ENCODE measurements at regions not wholly inside any gene's neighbourhood (a gene's known extent, or its start where the extent isn't known, plus 50 kb on each side); places are given as distances from the start of the nearest gene placed in this dataset.

GRCh38 chrX:39749728-39750127 is 348.0 kb downstream of the BCOR start:
- H2BK5ac ChIP-seq (ENCODE audit: insufficient read length, low read length): no peak overlapping the region
- no CpG with 5 or more reads among the region's 5 CpGs for WGBS (ENCODE audit: extremely low coverage, insufficient read length, low lambda C conversion rate)
- H3T11ph ChIP-seq (ENCODE audit: low read length): no peak overlapping the region
- no peak overlapping the region for H3K9ac ChIP-seq (ENCODE audit: extremely low read depth, insufficient read length, low read length)
- H2BK120ac ChIP-seq (ENCODE audit: low read depth, low read length, poor library complexity, severe bottlenecking): no peak overlapping the region
- H2BK15ac ChIP-seq (ENCODE audit: low read depth, low read length): no peak overlapping the region
- peaks cover 4 to 5% (median 5%) of the 10 kb centered on the region in 3 experiments; a peak in 5 of 7 replicates for H3K36me3 Mint-ChIP-seq (ENCODE audit: insufficient read depth in 1 of 3, low read depth in 3 of 3)
- no peak overlapping the region for H3K14ac ChIP-seq (ENCODE audit: insufficient read depth, low read length)
- H4K20me1 ChIP-seq (ENCODE audit: control insufficient read depth, insufficient read depth, insufficient read length): no peaks in the 10 kb centered on the region
- H3K27me3 Mint-ChIP-seq (ENCODE audit: low read depth): no peaks in the 10 kb centered on the region; the same call in 1 of the 2 replicates
- no peak overlapping the region for H2BK12ac ChIP-seq (ENCODE audit: insufficient read length, low read depth, low read length)
- no peak overlapping the region for H4K8ac ChIP-seq (replicated peaks; ENCODE audit: insufficient read length, low read depth, low read length)
- no peaks in the 10 kb centered on the region for H3K79me2 ChIP-seq (ENCODE audit: insufficient read depth, low read length)
- H4K5ac ChIP-seq (ENCODE audit: insufficient read length, low read depth, low read length): no peak overlapping the region
- no peak overlapping the region for H3K27ac ChIP-seq (ENCODE audit: insufficient read length, low read depth, low read length)
- TF ChIP-seq, protein P1, sequence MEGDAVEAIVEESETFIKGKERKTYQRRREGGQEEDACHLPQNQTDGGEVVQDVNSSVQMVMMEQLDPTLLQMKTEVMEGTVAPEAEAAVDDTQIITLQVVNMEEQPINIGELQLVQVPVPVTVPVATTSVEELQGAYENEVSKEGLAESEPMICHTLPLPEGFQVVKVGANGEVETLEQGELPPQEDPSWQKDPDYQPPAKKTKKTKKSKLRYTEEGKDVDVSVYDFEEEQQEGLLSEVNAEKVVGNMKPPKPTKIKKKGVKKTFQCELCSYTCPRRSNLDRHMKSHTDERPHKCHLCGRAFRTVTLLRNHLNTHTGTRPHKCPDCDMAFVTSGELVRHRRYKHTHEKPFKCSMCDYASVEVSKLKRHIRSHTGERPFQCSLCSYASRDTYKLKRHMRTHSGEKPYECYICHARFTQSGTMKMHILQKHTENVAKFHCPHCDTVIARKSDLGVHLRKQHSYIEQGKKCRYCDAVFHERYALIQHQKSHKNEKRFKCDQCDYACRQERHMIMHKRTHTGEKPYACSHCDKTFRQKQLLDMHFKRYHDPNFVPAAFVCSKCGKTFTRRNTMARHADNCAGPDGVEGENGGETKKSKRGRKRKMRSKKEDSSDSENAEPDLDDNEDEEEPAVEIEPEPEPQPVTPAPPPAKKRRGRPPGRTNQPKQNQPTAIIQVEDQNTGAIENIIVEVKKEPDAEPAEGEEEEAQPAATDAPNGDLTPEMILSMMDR (conservative IDR thresholded peaks at IDR 0.05): no peak
- no peak overlapping the region for H3K27ac Mint-ChIP-seq
- no peak overlapping the region for H3K56ac ChIP-seq (ENCODE audit: insufficient read length, low read depth, low read length)
- no peak for DNase-seq
- no peak overlapping the region for H3K4ac ChIP-seq (ENCODE audit: low read depth, low read length)
- H2AFZ ChIP-seq (ENCODE audit: low read length): no peak overlapping the region
- H4K91ac ChIP-seq (ENCODE audit: insufficient read length, low read depth, low read length): no peak overlapping the region
- peaks cover 56 to 75% of the 10 kb centered on the region in 2 experiments for H3K9me3 Mint-ChIP-seq
- no peak overlapping the region for H2AK5ac ChIP-seq (ENCODE audit: insufficient read length, low read length)
- H3K27me3 ChIP-seq (ENCODE audit: insufficient read depth, low read length): no peaks in the 10 kb centered on the region
- H3K4me3 Mint-ChIP-seq: no peak overlapping the region; a peak in 1 of 5 replicates
- H3K4me1 Mint-ChIP-seq: peaks cover 4 to 8% of the 10 kb centered on the region in 2 experiments; a peak in 3 of 4 replicates
- H3K9me3 ChIP-seq (ENCODE audit: control insufficient read depth, low read depth, low read length): no peaks in the 10 kb centered on the region
- H2BK20ac ChIP-seq (ENCODE audit: low read depth, low read length, poor library complexity, severe bottlenecking): no peak overlapping the region
- no peak overlapping the region for H3K4me2 ChIP-seq (ENCODE audit: insufficient read depth, insufficient read length, low read length)
- no peaks in the 10 kb centered on the region for H3K23me2 ChIP-seq (ENCODE audit: insufficient read length, low read depth, low read length, poor library complexity, severe bottlenecking)
- H3K23ac ChIP-seq (ENCODE audit: insufficient read length, low read depth, low read length): no peak overlapping the region
- H3K18ac ChIP-seq (ENCODE audit: insufficient read length, low read depth, low read length): no peak overlapping the region
- no peaks in the 10 kb centered on the region for H3K79me1 ChIP-seq (ENCODE audit: insufficient read depth, low read depth, low read length, poor library complexity, severe bottlenecking)
- no peaks in the 10 kb centered on the region; the same call in 1 of the 2 replicates for H3K4me1 ChIP-seq (ENCODE audit: insufficient read depth, low read length)

All from H9 (cell line).